Lower leg skin (tissue), 4 donors: ENCODE measurements at regions not wholly inside any gene's neighbourhood (a gene's known extent, or its start where the extent isn't known, plus 50 kb on each side); places are given as distances from the start of the nearest gene placed in this dataset.

ENCODE experiments used
- DNase-seq, 2 donors: peaks; one replicate each; pipeline ENCODE4 v3.0.0-alpha.2; 2019; ENCODE audit warnings: low spot score in 2 of 2
- H3K4me3 ChIP-seq: fragments of 200-600 bp; sonication (generic); 2 replicates; pipeline ENCODE4 v1.5.1; 2017; ENCODE audit warnings: mild to moderate bottlenecking, low read depth; ENCODE audit not compliant: poor library complexity, severe bottlenecking
- CTCF ChIP-seq, 3 donors: fragments of 450-650 bp; IDR thresholded peaks; one replicate each; pipeline ENCODE4 v1.5.1; 2016; ENCODE audit warnings: antibody characterized with exemption in 3 of 3, mild to moderate bottlenecking in 3 of 3, moderate library complexity in 2 of 3
- POLR2A ChIP-seq, 2 donors: fragments of 450-650 bp; IDR thresholded peaks; one replicate each; pipeline ENCODE4 v1.6.1; 2016 to 2017; ENCODE audit warnings: antibody characterized with exemption in 2 of 2, mild to moderate bottlenecking in 1 of 2, moderate library complexity in 1 of 2
- WGBS, 2 donors: methylation state at CpG; one replicate each; pipeline ENCODE4 v1.1.5; 2018; 5-methylcytosine and 5-hydroxymethylcytosine counted together
- intact Hi-C: fragments of 100-400 bp; cut with DNase I; formaldehyde crosslinking; loops from one replicate; pipeline ENCODE4 v1.15.0; 2023; ENCODE audit warnings: low total_unique reads

- intact Hi-C loops: no loop called here
- TF ChIP-seq POLR2A (IDR thresholded peaks at IDR 0.05) (no peak), CTCF (IDR thresholded peaks at IDR 0.05) (no peak)
- DNase-seq: no peak
- H3K4me3 ChIP-seq: no peak overlapping the region
These were observed 462.6 kb downstream of the EPHA4 start for GRCh38 chr2:221109552-221109951.

- intact Hi-C loops: no loop called here
- DNase-seq: no peak
- TF ChIP-seq POLR2A (IDR thresholded peaks at IDR 0.05): no peak
- TF ChIP-seq CTCF (IDR thresholded peaks at IDR 0.05): no peak
- no peak overlapping the region for H3K4me3 ChIP-seq
- WGBS, 2 donors: 50 to 59% methylated on average over 4 of the region's 4 CpGs
These were observed 460.4 kb downstream of the EPHA4 start for GRCh38 chr2:221111739-221112138.

- no peak for TF ChIP-seq CTCF (IDR thresholded peaks at IDR 0.05)
- TF ChIP-seq POLR2A (IDR thresholded peaks at IDR 0.05): no peak
- intact Hi-C loops: no loop called here
- no peak for DNase-seq
- H3K4me3 ChIP-seq: no peak overlapping the region
- 71 to 79% methylated on average over 3 of the region's 3 CpGs for WGBS, 2 donors
These were observed 459.4 kb downstream of the EPHA4 start for GRCh38 chr2:221112744-221113143.

GRCh38 chr2:221115944-221116343 is 456.2 kb downstream of the EPHA4 start:
- no peak for TF ChIP-seq CTCF (IDR thresholded peaks at IDR 0.05)
- WGBS, 2 donors: 78% methylated on average over 3 of the region's 3 CpGs
- DNase-seq: no peak
- intact Hi-C loops: no loop called here
- H3K4me3 ChIP-seq: no peak overlapping the region

- no peak for DNase-seq
- WGBS, 2 donors: 86 to 87% methylated on average over 2 of the region's 2 CpGs
- TF ChIP-seq POLR2A (IDR thresholded peaks at IDR 0.05): no peak
- no peak for TF ChIP-seq CTCF (IDR thresholded peaks at IDR 0.05)
- no peak overlapping the region for H3K4me3 ChIP-seq
- intact Hi-C loops: no loop called here
These were observed 451.5 kb downstream of the EPHA4 start for GRCh38 chr2:221120643-221121042.

GRCh38 chr2:221123396-221123795 is 448.7 kb downstream of the EPHA4 start:
- TF ChIP-seq POLR2A (IDR thresholded peaks at IDR 0.05): no peak
- no peak for TF ChIP-seq CTCF (IDR thresholded peaks at IDR 0.05)
- no peak overlapping the region for H3K4me3 ChIP-seq
- intact Hi-C loops: no loop called here
- DNase-seq: no peak
- 58 to 59% methylated on average over 3 of the region's 3 CpGs for WGBS, 2 donors
